Liver (tissue), 8 donors: ENCODE measurements at regions not wholly inside any gene's neighbourhood (a gene's known extent, or its start where the extent isn't known, plus 50 kb on each side); places are given as distances from the start of the nearest gene placed in this dataset.

Source experiments
- DNase-seq: peaks from one replicate; pipeline ENCODE4 v3.0.0-alpha.2; 2017; ENCODE audit warnings: low spot score
- H3K27ac ChIP-seq, 2 donors: one replicate each; pipeline ENCODE4 v1.7.0; 2013; ENCODE audit warnings: inconsistent platforms in 2 of 2, low read length in 2 of 2, control low read depth in 1 of 2, low read depth in 1 of 2, mild to moderate bottlenecking in 1 of 2
- H3K27me3 ChIP-seq, 4 donors: one replicate each; pipeline versions ENCODE4 v1.6.1 to v1.7.0; 2013; ENCODE audit warnings: low read length in 3 of 4, inconsistent platforms in 1 of 4, mild to moderate bottlenecking in 1 of 4, moderate library complexity in 1 of 4; ENCODE audit not compliant: control insufficient read depth in 4 of 4, insufficient read depth in 4 of 4
- H3K36me3 ChIP-seq, 4 donors: one replicate each; pipeline versions ENCODE4 v1.6.1 to v1.7.0; 2013; ENCODE audit warnings: low read length in 3 of 4, mild to moderate bottlenecking in 3 of 4, low read depth in 1 of 4, moderate library complexity in 1 of 4; ENCODE audit not compliant: control insufficient read depth in 4 of 4, insufficient read depth in 3 of 4
- H3K4me1 ChIP-seq, 4 donors: one replicate each; pipeline versions ENCODE4 v1.6.1 to v1.7.0; 2013; ENCODE audit warnings: low read length in 3 of 4, mild to moderate bottlenecking in 3 of 4, moderate library complexity in 1 of 4; ENCODE audit not compliant: control insufficient read depth in 4 of 4, insufficient read depth in 4 of 4
- H3K4me3 ChIP-seq, 3 donors: one replicate each; pipeline versions ENCODE4 v1.6.1 to v1.7.0; 2013; ENCODE audit warnings: low read length in 3 of 3, control low read depth in 1 of 3, low read depth in 1 of 3, mild to moderate bottlenecking in 1 of 3
- H3K9ac ChIP-seq, 2 donors: one replicate each; pipeline ENCODE4 v1.7.0; 2013; ENCODE audit warnings: low read length in 2 of 2, mild to moderate bottlenecking in 2 of 2, moderate library complexity in 2 of 2, control low read depth in 1 of 2, low read depth in 1 of 2
- H3K9me3 ChIP-seq, 4 donors: one replicate each; pipeline versions ENCODE4 v1.6.1 to v1.7.0; 2013; ENCODE audit warnings: low read length in 3 of 4; ENCODE audit not compliant: control insufficient read depth in 4 of 4
- ATF3 ChIP-seq: IDR thresholded peaks from 2 replicates; pipeline ENCODE4 v1.6.1; 2016; ENCODE audit warnings: antibody characterized with exemption
- CTCF ChIP-seq: fragments of 150-350 bp; IDR thresholded peaks from 2 replicates; pipeline ENCODE4 v1.5.1; 2017; ENCODE audit warnings: improper control_type of control experiment, low read depth, low read length; ENCODE audit not compliant: missing input control
- EGR1 ChIP-seq, 2 donors: IDR thresholded peaks; 2 replicates each; pipeline ENCODE4 v1.6.1; 2016 to 2018; ENCODE audit warnings: antibody characterized with exemption in 2 of 2, low read depth in 2 of 2
- FOXA1 ChIP-seq: IDR thresholded peaks from 2 replicates; pipeline ENCODE4 v1.6.1; 2016; ENCODE audit warnings: antibody characterized with exemption
- FOXA2 ChIP-seq: IDR thresholded peaks from 2 replicates; pipeline ENCODE4 v1.6.1; 2016; ENCODE audit warnings: antibody characterized with exemption
- GABPA ChIP-seq, 2 donors: IDR thresholded peaks in 1 of 2; conservative IDR thresholded peaks in 1 of 2; 2 replicates each; pipeline ENCODE4 v1.6.1; 2016; ENCODE audit warnings: antibody characterized with exemption in 2 of 2, mild to moderate bottlenecking in 1 of 2, moderate library complexity in 1 of 2
- HNF4A ChIP-seq, 2 donors: conservative IDR thresholded peaks; 2 replicates each; pipeline ENCODE4 v1.6.1; 2016; ENCODE audit warnings: antibody characterized with exemption in 2 of 2, mild to moderate bottlenecking in 2 of 2
- HNF4G ChIP-seq: IDR thresholded peaks from 2 replicates; pipeline ENCODE4 v1.6.1; 2016; ENCODE audit warnings: antibody characterized with exemption
- JUND ChIP-seq, 2 donors: IDR thresholded peaks; 2 replicates each; pipeline ENCODE4 v1.6.1; 2016; ENCODE audit warnings: antibody characterized with exemption in 2 of 2
- MAX ChIP-seq: IDR thresholded peaks from 2 replicates; pipeline ENCODE4 v1.6.1; 2016; ENCODE audit warnings: antibody characterized with exemption
- NR2F2 ChIP-seq: IDR thresholded peaks from 2 replicates; pipeline ENCODE4 v1.6.1; 2016; ENCODE audit warnings: antibody characterized with exemption
- RAD21 ChIP-seq, 2 donors: IDR thresholded peaks; 2 replicates each; pipeline ENCODE4 v1.6.1; 2016; ENCODE audit warnings: antibody characterized with exemption in 2 of 2, mild to moderate bottlenecking in 2 of 2
- REST ChIP-seq: IDR thresholded peaks from 2 replicates; pipeline ENCODE4 v1.6.1; 2016; ENCODE audit warnings: antibody characterized with exemption, mild to moderate bottlenecking
- SP1 ChIP-seq: IDR thresholded peaks from 2 replicates; pipeline ENCODE4 v1.6.1; 2018; ENCODE audit warnings: antibody characterized with exemption, mild to moderate bottlenecking
- TAF1 ChIP-seq: conservative IDR thresholded peaks from 2 replicates; pipeline ENCODE4 v1.6.1; 2016; ENCODE audit warnings: antibody characterized with exemption, mild to moderate bottlenecking
- YY1 ChIP-seq: IDR thresholded peaks from 2 replicates; pipeline ENCODE4 v1.6.1; 2016; ENCODE audit warnings: antibody characterized with exemption, mild to moderate bottlenecking
- ZBTB33 ChIP-seq: IDR thresholded peaks from 2 replicates; pipeline ENCODE4 v1.6.1; 2016; ENCODE audit warnings: antibody characterized with exemption
- WGBS: extraction: QIAGEN DNeasy Blood & Tissue Kit; methylation state at CpG from one replicate; pipeline ENCODE4 v1.1.7; 2013; 5-methylcytosine and 5-hydroxymethylcytosine counted together
- donor health status: healthy.
- donor health status: healthy.
- donor health status: healthy.
- donor health status: healthy.
- donor health status: healthy.

GRCh38 chr7:28231176-28231575, 50.6 kb upstream of the JAZF1 start:
- DNase-seq = no peak
- Histone ChIP-seq H3K9ac (no peak overlapping the region), H3K4me3 (no peak overlapping the region), H3K36me3 (no peaks in the 10 kb centered on the region), H3K4me1 (peaks cover 0 to 4% (median 0%) of the 10 kb centered on the region in 4 donors), H3K9me3 (no peaks in the 10 kb centered on the region), H3K27me3 (no peaks in the 10 kb centered on the region), H3K27ac (no peak overlapping the region)
- no peak for TF ChIP-seq EGR1 (IDR thresholded peaks at IDR 0.05; ENCODE audit: low read depth in 2 of 2)
- TF ChIP-seq SP1 = no peak
- no peak for TF ChIP-seq ZBTB33
- no peak for TF ChIP-seq ATF3
- no peak for TF ChIP-seq RAD21 (IDR thresholded peaks at IDR 0.05)
- TF ChIP-seq TAF1 = no peak
- no peak for TF ChIP-seq FOXA1
- no peak for TF ChIP-seq GABPA (IDR thresholded peaks at IDR 0.05 in 1 of 2, conservative IDR thresholded peaks at IDR 0.05 in 1 of 2)
- no peak for TF ChIP-seq JUND (IDR thresholded peaks at IDR 0.05)
- TF ChIP-seq NR2F2 = no peak
- TF ChIP-seq REST = no peak
- no peak for TF ChIP-seq CTCF
- TF ChIP-seq MAX = no peak
- TF ChIP-seq HNF4G = no peak
- no peak for TF ChIP-seq YY1
- 95% methylated on average over 4 of the region's 4 CpGs for WGBS

- WGBS = 94% methylated on average over 4 of the region's 4 CpGs
- Histone ChIP-seq H3K9me3 (no peaks in the 10 kb centered on the region), H3K27ac (no peak overlapping the region), H3K4me1 (no peaks in the 10 kb centered on the region), H3K4me3 (no peak overlapping the region), H3K27me3 (no peaks in the 10 kb centered on the region), H3K9ac (no peak overlapping the region), H3K36me3 (no peaks in the 10 kb centered on the region)
- TF ChIP-seq RAD21 (IDR thresholded peaks at IDR 0.05) = no peak
- TF ChIP-seq ATF3 = no peak
- TF ChIP-seq GABPA (IDR thresholded peaks at IDR 0.05 in 1 of 2, conservative IDR thresholded peaks at IDR 0.05 in 1 of 2) = no peak
- no peak for TF ChIP-seq HNF4A (conservative IDR thresholded peaks at IDR 0.05)
- TF ChIP-seq MAX = no peak
- TF ChIP-seq CTCF = no peak
- no peak for TF ChIP-seq FOXA2
- no peak for TF ChIP-seq ZBTB33
- no peak for TF ChIP-seq EGR1 (IDR thresholded peaks at IDR 0.05; ENCODE audit: low read depth in 2 of 2)
- TF ChIP-seq FOXA1 = no peak
- TF ChIP-seq SP1 = no peak
- no peak for TF ChIP-seq YY1
- no peak for TF ChIP-seq JUND (IDR thresholded peaks at IDR 0.05)
- no peak for DNase-seq
Measured at GRCh38 chr7:28236560-28236959, 56.0 kb upstream of the JAZF1 start.
